K562 (cell line): ENCODE measurements at regions not wholly inside any gene's neighbourhood (a gene's known extent, or its start where the extent isn't known, plus 50 kb on each side); places are given as distances from the start of the nearest gene placed in this dataset.
A peak's percentile ranks its signal among the peaks of the same experiment; 100 is the strongest.
"Not testable (repeated sequence)": the region's sequence is repeated elsewhere in the genome, so short reads cannot be mapped to it uniquely, and the experiment has no call there.

Source experiments
- ATAC-seq: fragments of 200-7000 bp; cut with Tn5 transposase; 3 replicates; pipeline ENCODE4 v1.9.1; 2020; ENCODE audit warnings: moderate library complexity
- BruUV-seq: library from RNA; stranded (reverse); fragments of 400-500 nt; replicated peaks from 2 replicates; lab custom pipeline; 2021; lab: Mats Ljungman, UMichigan
- CTCF ChIA-PET: fragments of 300-600 bp; formaldehyde crosslinking; extraction: SDS; loops from one replicate; lab custom pipeline; 2021; ENCODE audit warnings: low intra/inter-chr PET ratio; lab: Yijun Ruan, JAX
- POLR2A ChIA-PET: fragments of 300-600, 350-650 bp; sonication (Branson Sonifier 250); formaldehyde crosslinking; extraction: SDS; loops from one replicate; lab custom pipeline; 2021; ENCODE audit warnings: antibody characterized with exemption, inconsistent platforms; lab: Yijun Ruan, JAX
- DNase-seq, 4 experiments: peaks; one replicate each; pipeline versions ENCODE4 v3.0.0 to v3.0.0-alpha.2; 2011 to 2018; ENCODE audit warnings: low spot score in 3 of 4, mixed read lengths in 3 of 4; ENCODE audit errors: extremely low read depth in 1 of 4
- FAIRE-seq: peaks from 2 replicates; lab custom pipeline; 2011; peaks lifted over from hg19 to GRCh38; lab: Jason Lieb, UNC
- H2AFZ ChIP-seq: 2 replicates; pipeline ENCODE4 v1.6.0; 2011; ENCODE audit warnings: low read depth, low read length, control low read depth, inconsistent platforms
- H3K27ac ChIP-seq: fragments of 200-600 bp; 3 replicates; pipeline ENCODE4 v1.8.0; 2011; ENCODE audit warnings: low read depth, mild to moderate bottlenecking, control low read depth, inconsistent platforms, low read length, moderate library complexity, mixed read lengths; ENCODE audit errors: extremely low read depth
- H3K27me3 ChIP-seq, 2 experiments: fragments of 300-600 bp in 1 of 2; 2 replicates in 1 of 2; 3 replicates in 1 of 2; pipeline versions ENCODE4 v1.6.0 to v1.8.0; 2011; ENCODE audit warnings: inconsistent platforms in 2 of 2, low read length in 2 of 2, mild to moderate bottlenecking in 1 of 2, mixed read lengths in 1 of 2, moderate library complexity in 1 of 2; ENCODE audit not compliant: control insufficient read depth in 2 of 2, insufficient read depth in 2 of 2
- H3K36me3 ChIP-seq: fragments of 300-600 bp; 3 replicates; pipeline ENCODE4 v1.8.0; 2011; ENCODE audit warnings: mild to moderate bottlenecking, low read length, inconsistent platforms; ENCODE audit not compliant: control insufficient read depth, insufficient read depth
- H3K4me1 ChIP-seq, 2 experiments: fragments of 200-600 bp in 1 of 2; replicated peaks in 1 of 2; 2 replicates in 1 of 2; 3 replicates in 1 of 2; pipeline versions ENCODE4 v1.5.1 to v1.8.0; 2011; ENCODE audit warnings: inconsistent platforms in 2 of 2, low read length in 2 of 2, mild to moderate bottlenecking in 1 of 2, mixed read lengths in 1 of 2, moderate library complexity in 1 of 2; ENCODE audit not compliant: control insufficient read depth in 2 of 2, insufficient read depth in 2 of 2
- H3K4me2 ChIP-seq: 2 replicates; pipeline ENCODE4 v1.6.1; 2011; ENCODE audit warnings: low read length, control low read depth, inconsistent platforms, mixed read lengths; ENCODE audit not compliant: insufficient read depth
- H3K4me3 ChIP-seq: fragments of 200-600 bp; sonication (generic), shearing (Covaris generic); 2 replicates; pipeline ENCODE4 v1.5.1; 2016; ENCODE audit warnings: control low read depth, inconsistent platforms
- H3K79me2 ChIP-seq: fragments of 200-600 bp; 3 replicates; pipeline ENCODE4 v1.8.0; 2011; ENCODE audit warnings: low read length, inconsistent platforms; ENCODE audit not compliant: control insufficient read depth, insufficient read depth
- H3K9ac ChIP-seq, 2 experiments: 2 replicates each; pipeline versions ENCODE4 v1.6.0 to v1.6.1; 2011; ENCODE audit warnings: low read depth in 2 of 2, low read length in 2 of 2, control low read depth in 1 of 2, inconsistent platforms in 1 of 2, mild to moderate bottlenecking in 1 of 2, mixed read lengths in 1 of 2; ENCODE audit not compliant: insufficient read depth in 1 of 2
- H3K9me1 ChIP-seq: one replicate; pipeline ENCODE4 v1.6.0; 2011; ENCODE audit warnings: inconsistent platforms, mild to moderate bottlenecking, low read length, moderate library complexity; ENCODE audit not compliant: control insufficient read depth, insufficient read depth
- H3K9me3 ChIP-seq: replicated peaks from 2 replicates; pipeline ENCODE4 v1.5.1; 2011; ENCODE audit warnings: low read depth, low read length, inconsistent platforms; ENCODE audit not compliant: control insufficient read depth, insufficient read depth
- H4K20me1 ChIP-seq: replicated peaks from 2 replicates; pipeline ENCODE4 v1.6.1; 2011; ENCODE audit warnings: low read length, inconsistent platforms, mixed read lengths; ENCODE audit not compliant: control insufficient read depth, insufficient read depth
- ZNF512 ChIP-seq: IDR thresholded peaks from 2 replicates; pipeline ENCODE4 v1.6.1; 2016; ENCODE audit warnings: missing genetic modification characterization, missing compliant biosample characterization
- WGBS: fragments of 100-300 bp; shearing (Covaris generic); methylation state at CpG from one replicate; pipeline ENCODE4 v1.1.6; 2016; ENCODE audit warnings: low coverage, mixed read lengths; ENCODE audit not compliant: insufficient coverage; ENCODE audit errors: missing lambda C conversion rate; 5-methylcytosine and 5-hydroxymethylcytosine counted together
- in situ Hi-C: fragments of 300-500 bp; cut with MboI; formaldehyde crosslinking; loops from 4 replicates; pipeline ENCODE4 v1.15.0; 2018; ENCODE audit warnings: inconsistent platforms, mixed read lengths
- intact Hi-C: fragments of 100-400 bp; cut with micrococcal nuclease; formaldehyde crosslinking; loops from 2 replicates; pipeline ENCODE4 v1.14.2; 2022

GRCh38 chr21:5251162-5251561 lies 5270.2 kb upstream of the TPTE start:
- not testable (repeated sequence) for BruUV-seq

GRCh38 chr21:5251866-5252265 lies 5269.5 kb upstream of the TPTE start:
- H3K9me1 ChIP-seq, DNase-seq, H2AFZ ChIP-seq, H3K4me1 ChIP-seq, FAIRE-seq, H3K4me2 ChIP-seq, H3K27ac ChIP-seq, H3K27me3 ChIP-seq, BruUV-seq, in situ Hi-C loops, H3K4me3 ChIP-seq, H4K20me1 ChIP-seq, H3K9me3 ChIP-seq, CTCF ChIA-PET, POLR2A ChIA-PET, ATAC-seq, intact Hi-C loops, H3K36me3 ChIP-seq, H3K9ac ChIP-seq, H3K79me2 ChIP-seq: not testable (repeated sequence)
- 26% methylated on average over 1 of the region's 1 CpG for WGBS

More at GRCh38 chr21:5251162-5251561, 5270.2 kb upstream of the TPTE start:
- H3K9me1 ChIP-seq, H3K27ac ChIP-seq, H3K9ac ChIP-seq, H3K27me3 ChIP-seq, H3K36me3 ChIP-seq, CTCF ChIA-PET, intact Hi-C loops, H4K20me1 ChIP-seq, DNase-seq, in situ Hi-C loops, H2AFZ ChIP-seq, POLR2A ChIA-PET: not testable (repeated sequence)
- WGBS: 73% methylated on average over 3 of the region's 3 CpGs
- TF ChIP-seq ZNF512 (tag): peak; percentile 50; the same call in 1 of the 2 replicates
- TF ChIP-seq, all 486 proteins: peak for 1; not testable (repeated sequence) for 485
- not testable (repeated sequence) for H3K4me3 ChIP-seq, H3K4me2 ChIP-seq, H3K4me1 ChIP-seq, FAIRE-seq, H3K9me3 ChIP-seq, H3K79me2 ChIP-seq, ATAC-seq
